ENCODE measurements at regions not wholly inside any gene's neighbourhood (a gene's known extent, or its start where the extent isn't known, plus 50 kb on each side); places are given as distances from the start of the nearest gene placed in this dataset.

DNA sequence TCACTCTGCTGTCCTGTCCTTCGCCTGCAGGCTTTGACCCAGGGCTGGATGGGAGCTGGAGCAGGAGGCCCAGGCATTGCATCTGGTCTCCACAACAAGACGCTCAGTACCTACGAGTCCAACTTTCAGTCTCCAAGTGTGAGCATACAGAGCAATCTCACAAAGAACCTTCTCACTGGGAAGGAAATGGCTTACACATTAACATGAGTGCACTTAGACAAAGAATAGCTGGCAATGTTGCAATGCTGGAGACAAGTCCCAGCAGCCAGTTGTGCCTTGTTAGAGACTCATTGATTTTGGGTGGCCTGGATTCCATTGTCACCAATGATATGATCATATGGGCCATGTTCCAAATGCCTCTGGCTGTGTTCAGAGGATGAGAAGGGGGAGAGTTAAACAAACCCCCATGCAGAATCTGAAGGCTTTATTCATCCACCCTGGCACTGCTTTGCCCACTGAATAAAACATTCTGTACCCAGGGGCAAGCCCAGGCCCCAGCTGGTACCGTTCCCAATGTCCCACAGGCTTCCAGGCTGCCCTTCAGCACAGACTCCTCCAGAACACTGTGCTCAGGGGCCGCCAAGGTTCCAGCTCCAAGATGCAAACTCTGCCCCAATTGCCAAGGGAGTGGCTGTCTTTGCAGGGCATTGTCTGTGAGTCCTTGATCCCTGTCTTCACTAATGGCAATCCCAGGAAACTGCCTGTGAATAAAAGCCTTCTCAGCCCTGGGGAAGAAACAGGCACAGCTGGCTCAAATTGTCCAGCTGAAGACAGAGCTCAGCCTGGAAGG lies 185.5 kb downstream of the HSD17B3 start:
- Histone ChIP-seq H3K4me1 (ENCODE audit: control insufficient read depth, extremely low read depth, insufficient read depth, low read length) (no peaks in the 10 kb centered on the region), H3K9me3 (replicated peaks; ENCODE audit: control insufficient read depth, insufficient read depth, low read length) (no peaks in the 10 kb centered on the region), H3K36me3 (ENCODE audit: control insufficient read depth in 2 of 2, extremely low read depth in 1 of 2, insufficient read depth in 2 of 2, low read length in 2 of 2) (no peaks in the 10 kb centered on the region), H3K4me3 (replicated peaks in 1 of 3; ENCODE audit: insufficient read depth in 1 of 3, low read depth in 1 of 3, low read length in 3 of 3) (no peak overlapping the region), H2AFZ (ENCODE audit: low read depth, low read length) (no peak overlapping the region), H3K27ac (ENCODE audit: insufficient read depth, low read depth, low read length) (no peak overlapping the region), H4K20me1 (replicated peaks; ENCODE audit: control insufficient read depth, extremely low read depth, insufficient read depth, low read length) (no peaks in the 10 kb centered on the region), H3K79me2 (ENCODE audit: control insufficient read depth, insufficient read depth, low read length) (no peaks in the 10 kb centered on the region), H3K4me2 (ENCODE audit: insufficient read depth, low read length) (no peak overlapping the region), H3K9me1 (replicated peaks; ENCODE audit: control insufficient read depth, extremely low read depth, insufficient read depth, low read length) (no peaks in the 10 kb centered on the region), H3K27me3 (ENCODE audit: control insufficient read depth in 2 of 2, insufficient read depth in 2 of 2, low read length in 2 of 2) (peaks cover 0 to 6% of the 10 kb centered on the region in 2 experiments), H3K9ac (replicated peaks; ENCODE audit: extremely low read depth, insufficient read depth, low read length) (no peak overlapping the region)
- no TSS peak for BruUV-seq (replicated peaks)
- DNase-seq (ENCODE audit: low read depth, low spot score) = no peak
- CTCF ChIA-PET = interaction anchor here (0.8 to 1.1 kb wide), 3 partner anchors 13 to 56 kb away, joined by 3 to 4 read pairs (median 3); no protein-coding TSS in a partner anchor
- intact Hi-C loops (cut with micrococcal nuclease) (no loop called here), dilution Hi-C loops (cut with MboI; ENCODE audit: extremely low pct_ligation_motif_present, low sequenced_read_pairs) (no loop called here)
- POLR2A ChIA-PET = no interaction called here
- TF ChIP-seq POLR2A (IDR thresholded peaks at IDR 0.05; ENCODE audit: low read depth, low read length) (no peak), POLR2AphosphoS5 (IDR thresholded peaks at IDR 0.05; ENCODE audit: insufficient read depth, low read depth, low read length) (no peak), FOS (IDR thresholded peaks at IDR 0.05; ENCODE audit: borderline replicate concordance, insufficient read depth, low read length) (no peak), GATA2 (IDR thresholded peaks at IDR 0.05; ENCODE audit: insufficient read depth, insufficient read length, low read depth, low read length) (no peak), MYC (IDR thresholded peaks at IDR 0.05; ENCODE audit: low read depth, low read length) (no peak), EZH2 (IDR thresholded peaks at IDR 0.05; ENCODE audit: borderline replicate concordance, low read depth, low read length, severe bottlenecking) (no peak)
- TF ChIP-seq, protein P1, sequence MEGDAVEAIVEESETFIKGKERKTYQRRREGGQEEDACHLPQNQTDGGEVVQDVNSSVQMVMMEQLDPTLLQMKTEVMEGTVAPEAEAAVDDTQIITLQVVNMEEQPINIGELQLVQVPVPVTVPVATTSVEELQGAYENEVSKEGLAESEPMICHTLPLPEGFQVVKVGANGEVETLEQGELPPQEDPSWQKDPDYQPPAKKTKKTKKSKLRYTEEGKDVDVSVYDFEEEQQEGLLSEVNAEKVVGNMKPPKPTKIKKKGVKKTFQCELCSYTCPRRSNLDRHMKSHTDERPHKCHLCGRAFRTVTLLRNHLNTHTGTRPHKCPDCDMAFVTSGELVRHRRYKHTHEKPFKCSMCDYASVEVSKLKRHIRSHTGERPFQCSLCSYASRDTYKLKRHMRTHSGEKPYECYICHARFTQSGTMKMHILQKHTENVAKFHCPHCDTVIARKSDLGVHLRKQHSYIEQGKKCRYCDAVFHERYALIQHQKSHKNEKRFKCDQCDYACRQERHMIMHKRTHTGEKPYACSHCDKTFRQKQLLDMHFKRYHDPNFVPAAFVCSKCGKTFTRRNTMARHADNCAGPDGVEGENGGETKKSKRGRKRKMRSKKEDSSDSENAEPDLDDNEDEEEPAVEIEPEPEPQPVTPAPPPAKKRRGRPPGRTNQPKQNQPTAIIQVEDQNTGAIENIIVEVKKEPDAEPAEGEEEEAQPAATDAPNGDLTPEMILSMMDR (IDR thresholded peaks at IDR 0.05; ENCODE audit: extremely low read depth in 1 of 2, insufficient read depth in 1 of 2, low read depth in 1 of 2, low read length in 2 of 2) = no peak
- no peak for FAIRE-seq

All from endothelial cell of umbilical vein (primary cell).